Eye (tissue), 1 donor: ENCODE measurements at regions not wholly inside any gene's neighbourhood (a gene's known extent, or its start where the extent isn't known, plus 50 kb on each side); places are given as distances from the start of the nearest gene placed in this dataset.

Source experiments
- DNase-seq: peaks from one replicate; pipeline ENCODE4 v3.0.0-alpha.2; 2015

DNA sequence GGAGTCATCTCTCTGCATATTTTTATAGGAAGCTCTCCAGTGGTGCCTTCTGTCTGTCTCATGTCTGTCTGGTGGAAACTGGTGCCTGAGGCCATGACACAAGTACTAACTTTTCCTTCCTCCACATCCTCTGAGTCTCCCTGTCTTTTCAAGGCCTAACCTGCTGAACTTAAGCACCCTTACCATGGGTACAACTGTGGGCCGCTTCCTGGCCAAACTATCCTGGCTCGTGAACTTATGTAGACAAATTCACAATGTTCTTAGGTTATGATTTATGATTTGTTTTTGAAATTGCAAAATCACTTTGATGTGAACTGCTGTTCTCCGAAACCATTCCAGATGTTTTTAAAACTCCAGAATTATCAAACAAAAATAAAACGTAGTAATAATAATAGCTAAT is 804.5 kb upstream of the POU3F3 start:
- DNase-seq = no peak

GRCh38 chr2:104049981-104050380 is 803.9 kb upstream of the POU3F3 start:
- peak; percentile 49 for DNase-seq

GRCh38 chr2:104050656-104051242 is 803.2 kb upstream of the POU3F3 start:
- DNase-seq = peak; percentile 55

GRCh38 chr2:104051766-104052165 is 802.1 kb upstream of the POU3F3 start:
- no peak for DNase-seq

GRCh38 chr2:104052356-104052755 is 801.6 kb upstream of the POU3F3 start:
- DNase-seq = peak; percentile 10

DNA sequence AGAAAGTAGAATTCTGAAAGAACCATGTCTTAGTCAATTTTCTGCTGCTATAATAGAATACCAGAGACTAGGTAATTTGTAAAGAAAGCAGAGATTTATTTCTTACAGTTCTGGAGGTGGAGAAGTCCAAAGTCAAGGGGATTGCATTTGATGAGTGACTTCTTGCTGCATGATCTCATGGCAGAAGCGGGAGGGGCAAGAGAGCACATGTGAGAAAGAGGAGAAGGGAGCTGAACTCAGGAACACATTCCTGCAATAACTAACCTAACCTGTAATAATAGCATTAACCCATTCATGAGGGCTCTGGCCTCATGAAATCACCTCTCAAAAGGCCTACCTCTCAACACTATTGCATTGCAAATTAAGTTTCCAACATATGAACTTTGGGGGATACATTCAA is 797.5 kb upstream of the POU3F3 start:
- DNase-seq = no peak

DNA sequence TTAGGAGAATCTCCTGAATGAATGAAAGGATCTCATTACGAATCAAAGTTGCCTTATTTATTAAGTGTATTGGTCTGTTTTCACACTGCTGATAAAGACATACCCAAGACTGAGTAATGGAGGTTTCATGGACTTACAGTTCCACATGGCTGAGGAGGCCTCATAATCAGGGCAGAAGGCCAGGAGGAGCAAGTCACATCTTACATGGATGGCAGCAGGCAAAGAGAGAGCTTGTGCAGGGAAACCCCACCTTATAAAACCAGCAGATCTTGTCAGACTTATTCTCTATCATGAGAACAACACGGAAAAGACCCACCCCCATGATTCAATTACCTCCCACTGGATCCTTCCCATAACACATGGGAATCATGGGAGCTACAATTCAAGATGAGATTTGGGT is 785.2 kb upstream of the POU3F3 start:
- DNase-seq = no peak

DNA sequence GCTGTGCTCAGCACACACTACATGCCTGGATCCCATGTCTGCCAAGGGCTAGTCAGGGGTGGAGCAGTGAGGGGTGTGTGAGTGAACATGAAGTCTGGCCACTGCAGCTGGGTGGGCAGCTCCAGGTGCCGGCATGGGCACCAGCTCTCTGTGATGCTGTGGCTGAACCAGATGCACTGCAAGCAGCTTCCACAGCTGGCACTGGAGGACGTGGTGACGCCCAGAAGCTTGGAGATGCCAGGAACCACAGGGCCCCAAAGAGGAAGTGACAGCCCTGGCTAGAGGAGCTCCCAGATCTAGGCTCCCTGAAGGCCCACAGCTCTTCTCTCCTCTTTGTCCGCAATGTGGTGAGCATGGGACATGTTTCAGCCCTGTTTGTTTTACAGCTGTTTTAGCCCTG is 776.3 kb upstream of the POU3F3 start:
- no peak for DNase-seq

DNA sequence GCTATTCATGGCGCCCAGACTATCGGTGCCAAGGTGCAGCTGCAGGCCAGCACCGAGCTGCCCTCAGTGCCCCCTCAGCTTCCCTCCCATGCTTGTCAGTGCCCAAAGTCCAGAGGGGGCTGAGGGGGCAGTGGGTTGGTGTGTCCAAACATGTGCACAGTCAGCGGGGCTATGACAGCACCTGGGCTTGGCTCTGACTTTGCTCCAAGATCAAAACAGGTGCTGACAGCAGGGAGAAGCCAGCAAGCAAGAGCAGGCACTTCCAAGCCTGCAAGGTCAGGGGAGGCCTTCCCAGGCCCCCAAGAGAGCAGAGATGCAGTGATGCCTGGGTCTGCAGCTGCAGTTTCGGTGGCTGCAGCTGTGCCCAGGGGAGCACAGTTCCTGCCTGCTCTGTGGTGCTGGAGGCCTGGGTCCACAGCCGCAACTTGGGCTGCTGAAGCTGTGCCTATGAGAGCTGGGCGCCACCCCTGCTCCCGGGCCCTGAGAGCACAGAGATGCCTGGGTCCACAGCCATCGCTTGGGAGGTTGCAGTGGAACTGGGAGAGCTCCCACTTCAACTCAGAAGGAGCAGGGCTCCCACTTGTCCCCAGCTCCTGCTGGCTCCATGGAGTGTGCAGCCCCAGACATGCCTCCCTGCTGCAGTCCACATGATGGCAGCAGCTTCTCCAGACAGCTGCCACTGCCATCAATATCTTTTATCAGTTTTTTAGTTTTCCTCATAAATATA is 775.3 kb upstream of the POU3F3 start:
- no peak for DNase-seq

- DNase-seq = no peak
Observed at GRCh38 chr2:104088745-104089144, 765.2 kb upstream of the POU3F3 start.

- DNase-seq = no peak
Observed at GRCh38 chr2:104090407-104090806, 763.5 kb upstream of the POU3F3 start.

DNA sequence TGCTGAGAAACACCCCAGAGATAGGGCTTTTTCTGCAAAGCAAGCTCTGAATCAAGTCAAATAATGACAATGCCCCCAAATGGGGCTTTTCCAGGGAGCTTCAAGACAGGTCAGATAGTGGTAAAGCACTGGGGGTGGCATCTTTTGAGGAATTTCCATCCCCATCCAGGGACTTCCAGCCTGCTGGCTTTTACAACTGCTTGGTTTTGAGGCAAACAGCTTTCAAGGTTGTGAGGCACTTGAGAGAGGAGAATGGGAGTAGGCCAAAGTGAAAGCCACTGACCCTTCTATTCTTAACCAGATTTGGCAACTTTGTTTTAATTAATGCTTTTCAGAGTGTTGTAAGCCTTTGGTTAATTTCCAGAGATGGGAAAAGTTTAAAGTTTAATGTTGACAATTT is 762.0 kb upstream of the POU3F3 start:
- DNase-seq = no peak

GRCh38 chr2:104092886-104093285 is 761.0 kb upstream of the POU3F3 start:
- no peak for DNase-seq

DNA sequence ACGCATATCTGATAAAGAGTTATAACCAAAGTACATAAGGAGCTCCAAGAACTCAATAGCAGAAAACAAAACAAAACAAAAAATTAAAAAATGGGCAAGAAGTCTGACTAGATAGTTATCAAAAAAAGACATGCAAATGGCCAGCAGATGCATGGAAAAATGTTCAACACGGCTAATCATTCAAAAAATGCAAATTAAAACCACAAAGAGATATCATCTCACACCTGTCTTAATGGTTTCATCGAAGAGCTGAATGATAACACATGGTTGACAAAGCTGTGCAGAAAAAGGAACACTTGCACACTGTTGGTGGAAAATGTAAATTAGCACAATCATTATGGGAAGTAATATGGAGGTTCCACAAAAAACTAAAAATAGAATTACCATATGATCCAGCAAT is 751.3 kb upstream of the POU3F3 start:
- no peak for DNase-seq

- DNase-seq = no peak
Observed at GRCh38 chr2:104109356-104109755, 744.6 kb upstream of the POU3F3 start.

- peak; percentile 2 for DNase-seq
Observed at GRCh38 chr2:104118889-104119288, 735.0 kb upstream of the POU3F3 start.

- DNase-seq = peak; percentile 11
Observed at GRCh38 chr2:104120171-104120570, 733.7 kb upstream of the POU3F3 start.

DNA sequence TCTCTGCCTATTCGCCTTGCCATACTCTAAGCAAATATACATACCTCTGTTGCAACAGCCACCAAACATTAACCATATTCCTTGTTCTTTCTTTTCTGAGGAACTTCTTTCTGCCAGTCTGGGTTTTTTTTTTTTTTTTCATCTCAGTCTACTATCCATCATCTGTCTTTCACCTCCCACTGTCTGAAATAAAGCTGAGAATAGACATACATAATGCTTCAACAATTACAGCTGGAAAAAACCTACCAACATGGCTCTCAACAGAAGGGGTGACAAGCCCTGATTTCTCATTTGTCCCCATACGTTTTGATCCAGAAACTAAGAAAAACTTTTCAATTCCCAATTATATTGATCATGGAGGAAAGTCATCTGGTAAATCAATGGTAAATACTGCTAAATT is 728.8 kb upstream of the POU3F3 start:
- no peak for DNase-seq

- DNase-seq = no peak
Observed at GRCh38 chr2:104127049-104127770, 726.7 kb upstream of the POU3F3 start.

DNA sequence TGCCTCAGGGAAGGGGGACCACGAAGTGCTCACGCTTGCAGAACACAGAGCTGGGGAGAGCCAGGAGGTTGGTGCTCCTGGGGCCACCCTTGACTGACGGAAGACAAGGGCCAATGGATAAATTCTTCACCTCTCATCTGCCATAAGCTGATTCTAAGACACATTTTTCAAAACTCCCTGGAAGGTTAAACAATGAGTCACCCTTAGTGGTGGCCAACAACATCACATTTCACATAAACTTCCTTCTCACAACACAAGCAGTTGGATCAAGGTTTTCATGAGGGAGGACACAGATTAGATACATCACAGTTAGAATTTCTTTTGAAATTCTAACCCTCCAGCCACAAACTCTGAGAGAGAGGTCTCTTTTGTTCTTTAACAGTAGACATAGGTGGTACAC is 713.6 kb upstream of the POU3F3 start:
- DNase-seq = no peak

GRCh38 chr2:104158191-104158590 is 695.7 kb upstream of the POU3F3 start:
- DNase-seq = peak; percentile 76

DNA sequence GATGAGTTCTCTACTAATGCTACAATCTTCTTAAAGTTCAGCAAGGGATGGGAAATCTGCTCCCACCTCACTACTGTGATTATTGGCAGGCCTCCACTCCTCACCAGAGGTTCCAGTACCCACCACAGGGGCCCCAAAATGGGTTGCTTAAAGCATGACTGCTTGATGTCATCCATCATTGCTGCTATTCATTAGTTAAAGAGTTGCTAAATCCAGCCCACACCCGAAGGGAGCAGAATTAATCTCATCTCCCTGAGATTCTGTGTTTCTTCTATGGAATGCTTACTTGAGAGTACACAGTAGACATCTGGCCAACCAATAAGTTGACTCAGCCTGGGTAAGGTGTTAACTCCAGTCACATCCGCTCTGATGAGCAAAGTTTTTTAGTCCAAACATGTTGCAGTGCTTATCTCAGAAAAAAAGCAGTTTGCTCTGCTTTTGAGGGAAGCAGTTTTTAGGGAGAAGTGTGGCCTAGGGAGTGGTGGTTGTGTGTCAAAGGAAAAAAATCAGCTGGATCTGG is 690.2 kb upstream of the POU3F3 start:
- no peak for DNase-seq

GRCh38 chr2:104164721-104165252 is 689.1 kb upstream of the POU3F3 start:
- DNase-seq = no peak

- no peak for DNase-seq
Observed at GRCh38 chr2:104177179-104177578, 676.7 kb upstream of the POU3F3 start.
